ENCODE measurements at regions not wholly inside any gene's neighbourhood (a gene's known extent, or its start where the extent isn't known, plus 50 kb on each side); places are given as distances from the start of the nearest gene placed in this dataset.

- TF ChIP-seq CTCF (conservative IDR thresholded peaks at IDR 0.05; ENCODE audit: low read depth in 2 of 2) (no peak), EZH2phosphoT487 (IDR thresholded peaks at IDR 0.05; ENCODE audit: unreplicated experiment) (no peak), REST (IDR thresholded peaks at IDR 0.05; ENCODE audit: unreplicated experiment) (no peak), EZH2 (IDR thresholded peaks at IDR 0.05; ENCODE audit: low read depth, unreplicated experiment) (no peak), POLR2AphosphoS5 (IDR thresholded peaks at IDR 0.05; ENCODE audit: low read depth) (no peak), ZNF331 (CRISPR knock-in tag; IDR thresholded peaks at IDR 0.05; ENCODE audit: low read depth) (no peak), NANOG (IDR thresholded peaks at IDR 0.05; ENCODE audit: borderline replicate concordance) (no peak), CREB1 (CRISPR knock-in tag; IDR thresholded peaks at IDR 0.05; ENCODE audit: low read depth) (no peak), ETS1 (IDR thresholded peaks at IDR 0.05) (no peak)
Measured at GRCh38 chr13:64936879-64937278, 2293.3 kb downstream of the PCDH9 start.

Data from GM23338 (cell line).